ENCODE measurements at regions not wholly inside any gene's neighbourhood (a gene's known extent, or its start where the extent isn't known, plus 50 kb on each side); places are given as distances from the start of the nearest gene placed in this dataset.
"Not testable (repeated sequence)": the region's sequence is repeated elsewhere in the genome, so short reads cannot be mapped to it uniquely, and the experiment has no call there.

DNA sequence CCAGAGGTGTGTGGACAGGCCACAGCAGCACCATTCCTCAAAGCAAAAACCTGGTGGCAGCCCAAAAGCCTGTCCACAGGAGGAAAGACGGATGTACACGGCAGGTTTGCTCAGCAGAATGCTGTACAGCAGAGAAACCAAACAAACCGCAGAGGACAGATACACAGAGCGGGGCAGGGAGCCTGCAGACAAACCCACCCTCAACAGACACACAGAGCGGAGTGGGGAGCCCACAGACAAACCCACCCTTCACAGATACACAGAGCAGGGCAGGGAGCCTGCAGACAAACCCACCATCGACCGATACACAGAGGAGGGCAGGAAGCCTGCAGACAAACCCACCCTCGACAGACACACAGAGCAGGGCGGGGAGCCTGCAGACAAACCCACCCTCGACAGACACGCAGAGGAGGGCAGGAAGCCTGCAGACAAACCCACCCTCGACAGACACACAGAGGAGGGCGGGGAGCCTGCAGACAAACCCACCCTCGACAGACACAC, 53.0 kb upstream of the METRNL start:
- H3K27ac ChIP-seq (ENCODE audit: low read length) = no peak overlapping the region
- no peak for DNase-seq
- no peaks in the 10 kb centered on the region for H3K9me3 ChIP-seq (replicated peaks; ENCODE audit: insufficient read depth, low read length)
- no peak overlapping the region for H2AFZ ChIP-seq (ENCODE audit: low read length)
- no peak overlapping the region for H3K9ac ChIP-seq (ENCODE audit: low read length)
- H3K4me1 ChIP-seq (ENCODE audit: low read length) = no peaks in the 10 kb centered on the region
- no peak overlapping the region for H3K4me3 ChIP-seq (ENCODE audit: low read length)
- TF ChIP-seq EZH2phosphoT487 (IDR thresholded peaks at IDR 0.05; ENCODE audit: low read length) (no peak), EZH2 (optimal IDR thresholded peaks at IDR 0.05; ENCODE audit: low read depth, low read length) (no peak)
- TF ChIP-seq, protein P1, sequence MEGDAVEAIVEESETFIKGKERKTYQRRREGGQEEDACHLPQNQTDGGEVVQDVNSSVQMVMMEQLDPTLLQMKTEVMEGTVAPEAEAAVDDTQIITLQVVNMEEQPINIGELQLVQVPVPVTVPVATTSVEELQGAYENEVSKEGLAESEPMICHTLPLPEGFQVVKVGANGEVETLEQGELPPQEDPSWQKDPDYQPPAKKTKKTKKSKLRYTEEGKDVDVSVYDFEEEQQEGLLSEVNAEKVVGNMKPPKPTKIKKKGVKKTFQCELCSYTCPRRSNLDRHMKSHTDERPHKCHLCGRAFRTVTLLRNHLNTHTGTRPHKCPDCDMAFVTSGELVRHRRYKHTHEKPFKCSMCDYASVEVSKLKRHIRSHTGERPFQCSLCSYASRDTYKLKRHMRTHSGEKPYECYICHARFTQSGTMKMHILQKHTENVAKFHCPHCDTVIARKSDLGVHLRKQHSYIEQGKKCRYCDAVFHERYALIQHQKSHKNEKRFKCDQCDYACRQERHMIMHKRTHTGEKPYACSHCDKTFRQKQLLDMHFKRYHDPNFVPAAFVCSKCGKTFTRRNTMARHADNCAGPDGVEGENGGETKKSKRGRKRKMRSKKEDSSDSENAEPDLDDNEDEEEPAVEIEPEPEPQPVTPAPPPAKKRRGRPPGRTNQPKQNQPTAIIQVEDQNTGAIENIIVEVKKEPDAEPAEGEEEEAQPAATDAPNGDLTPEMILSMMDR (IDR thresholded peaks at IDR 0.05; ENCODE audit: low read length) = no peak
- no peaks in the 10 kb centered on the region for H3K9me2 ChIP-seq (replicated peaks; ENCODE audit: insufficient read depth, low read length)
- H3K79me2 ChIP-seq (ENCODE audit: low read length) = no peaks in the 10 kb centered on the region
- no peak overlapping the region for H3K4me2 ChIP-seq (ENCODE audit: low read depth, low read length)
- no peaks in the 10 kb centered on the region for H3F3A ChIP-seq (ENCODE audit: insufficient read depth, low read length)
- H3K36me3 ChIP-seq (replicated peaks; ENCODE audit: insufficient read depth, low read length) = no peaks in the 10 kb centered on the region
- H3K27me3 ChIP-seq (replicated peaks; ENCODE audit: insufficient read depth, low read length) = peaks cover 63% of the 10 kb centered on the region
- H4K20me1 ChIP-seq (ENCODE audit: insufficient read depth, low read length) = no peaks in the 10 kb centered on the region

DNA sequence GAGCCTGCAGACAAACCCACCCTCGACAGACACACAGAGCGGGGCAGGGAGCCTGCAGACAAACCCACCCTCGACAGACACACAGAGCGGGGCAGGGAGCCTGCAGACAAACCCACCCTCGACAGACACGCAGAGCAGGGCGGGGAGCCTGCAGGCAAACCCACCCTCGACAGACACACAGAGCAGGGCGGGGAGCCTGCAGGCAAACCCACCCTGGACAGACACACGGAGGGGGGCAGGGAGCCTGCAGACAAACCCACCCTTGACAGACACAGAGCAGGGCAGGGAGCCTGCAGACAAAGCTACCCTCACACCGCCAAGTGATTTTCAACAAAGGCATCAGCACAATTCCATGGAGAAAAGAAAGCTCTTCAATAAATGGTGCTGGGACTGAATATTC, 52.5 kb upstream of the METRNL start:
- H3K9ac ChIP-seq (ENCODE audit: low read length); H3K4me3 ChIP-seq (ENCODE audit: low read length); H3K4me2 ChIP-seq (ENCODE audit: low read depth, low read length); H3K79me2 ChIP-seq (ENCODE audit: low read length); H4K20me1 ChIP-seq (ENCODE audit: insufficient read depth, low read length); H3K9me3 ChIP-seq (replicated peaks; ENCODE audit: insufficient read depth, low read length); DNase-seq; H2AFZ ChIP-seq (ENCODE audit: low read length); H3K27ac ChIP-seq (ENCODE audit: low read length); H3K9me2 ChIP-seq (replicated peaks; ENCODE audit: insufficient read depth, low read length); H3K36me3 ChIP-seq (replicated peaks; ENCODE audit: insufficient read depth, low read length); H3K4me1 ChIP-seq (ENCODE audit: low read length); H3F3A ChIP-seq (ENCODE audit: insufficient read depth, low read length): not testable (repeated sequence)
- H3K27me3 ChIP-seq (replicated peaks; ENCODE audit: insufficient read depth, low read length) = peaks cover 57% of the 10 kb centered on the region

DNA sequence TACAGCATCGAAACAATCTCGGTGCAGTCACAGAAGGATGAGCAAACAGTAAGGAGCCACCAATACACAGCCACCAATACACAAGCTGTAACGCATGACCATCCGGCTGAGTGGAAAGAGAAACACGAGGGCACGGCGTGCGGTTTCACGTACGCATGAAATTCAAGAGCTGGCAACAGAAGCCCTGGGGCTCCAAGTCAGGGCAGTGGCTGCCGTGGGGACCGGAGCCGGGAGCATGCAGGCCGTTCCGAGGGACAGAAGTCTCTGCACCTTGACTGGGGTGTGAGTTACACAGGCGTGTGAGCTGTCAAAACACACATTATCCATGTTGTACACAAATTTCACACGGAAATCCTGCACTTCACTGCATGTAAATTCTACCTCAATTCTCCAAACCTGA, 50.6 kb upstream of the METRNL start:
- H3K4me2 ChIP-seq (ENCODE audit: low read depth, low read length) = no peak overlapping the region
- no peaks in the 10 kb centered on the region for H3F3A ChIP-seq (ENCODE audit: insufficient read depth, low read length)
- no peaks in the 10 kb centered on the region for H3K36me3 ChIP-seq (replicated peaks; ENCODE audit: insufficient read depth, low read length)
- no peak overlapping the region for H3K27ac ChIP-seq (ENCODE audit: low read length)
- no peak overlapping the region for H2AFZ ChIP-seq (ENCODE audit: low read length)
- no peak overlapping the region for H3K4me3 ChIP-seq (ENCODE audit: low read length)
- DNase-seq = no peak
- H3K27me3 ChIP-seq (replicated peaks; ENCODE audit: insufficient read depth, low read length) = peaks cover 59% of the 10 kb centered on the region
- H3K9ac ChIP-seq (ENCODE audit: low read length) = no peak overlapping the region
- H3K79me2 ChIP-seq (ENCODE audit: low read length) = no peaks in the 10 kb centered on the region
- TF ChIP-seq, protein P1 (IDR thresholded peaks at IDR 0.05; ENCODE audit: low read length) = no peak
- TF ChIP-seq EZH2 (optimal IDR thresholded peaks at IDR 0.05; ENCODE audit: low read depth, low read length) (no peak), EZH2phosphoT487 (IDR thresholded peaks at IDR 0.05; ENCODE audit: low read length) (no peak)
- H3K4me1 ChIP-seq (ENCODE audit: low read length) = no peaks in the 10 kb centered on the region
- H4K20me1 ChIP-seq (ENCODE audit: insufficient read depth, low read length) = no peaks in the 10 kb centered on the region
- no peaks in the 10 kb centered on the region for H3K9me3 ChIP-seq (replicated peaks; ENCODE audit: insufficient read depth, low read length)
- no peaks in the 10 kb centered on the region for H3K9me2 ChIP-seq (replicated peaks; ENCODE audit: insufficient read depth, low read length)

DNA sequence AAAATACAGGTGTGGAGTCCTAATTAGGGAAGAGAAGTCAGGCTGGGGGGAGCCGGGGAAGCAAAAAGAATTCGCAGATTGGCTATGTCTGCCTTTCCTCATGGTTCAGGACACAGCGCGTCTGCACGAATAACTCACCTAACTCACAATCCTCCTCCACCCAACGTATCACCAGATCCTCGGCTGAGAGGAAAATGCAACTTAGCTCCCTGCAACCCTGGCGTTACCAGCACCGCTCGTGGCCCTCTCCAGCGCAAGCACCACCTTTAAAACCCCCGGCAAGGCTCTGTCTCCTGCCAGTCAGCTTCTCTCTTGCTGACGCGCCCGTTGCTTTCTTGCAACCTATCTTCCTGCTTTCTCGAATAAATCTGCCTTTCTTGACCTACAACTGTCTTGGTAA, 49.8 kb upstream of the METRNL start:
- no peak overlapping the region for H3K27ac ChIP-seq (ENCODE audit: low read length)
- H3K9ac ChIP-seq (ENCODE audit: low read length) = no peak overlapping the region
- DNase-seq = no peak
- no peaks in the 10 kb centered on the region for H3F3A ChIP-seq (ENCODE audit: insufficient read depth, low read length)
- TF ChIP-seq EZH2 (optimal IDR thresholded peaks at IDR 0.05; ENCODE audit: low read depth, low read length) = no peak
- no peak for TF ChIP-seq EZH2phosphoT487 (IDR thresholded peaks at IDR 0.05; ENCODE audit: low read length)
- TF ChIP-seq, protein P1 (IDR thresholded peaks at IDR 0.05; ENCODE audit: low read length) = no peak
- no peaks in the 10 kb centered on the region for H3K9me3 ChIP-seq (replicated peaks; ENCODE audit: insufficient read depth, low read length)
- no peaks in the 10 kb centered on the region for H3K9me2 ChIP-seq (replicated peaks; ENCODE audit: insufficient read depth, low read length)
- no peaks in the 10 kb centered on the region for H3K36me3 ChIP-seq (replicated peaks; ENCODE audit: insufficient read depth, low read length)
- H3K79me2 ChIP-seq (ENCODE audit: low read length) = no peaks in the 10 kb centered on the region
- H3K4me3 ChIP-seq (ENCODE audit: low read length) = no peak overlapping the region
- no peaks in the 10 kb centered on the region for H4K20me1 ChIP-seq (ENCODE audit: insufficient read depth, low read length)
- no peak overlapping the region for H2AFZ ChIP-seq (ENCODE audit: low read length)
- H3K4me2 ChIP-seq (ENCODE audit: low read depth, low read length) = no peak overlapping the region
- H3K4me1 ChIP-seq (ENCODE audit: low read length) = no peaks in the 10 kb centered on the region
- peaks cover 58% of the 10 kb centered on the region for H3K27me3 ChIP-seq (replicated peaks; ENCODE audit: insufficient read depth, low read length)

Data from MM.1S (cell line).